ENCODE measurements at regions not wholly inside any gene's neighbourhood (a gene's known extent, or its start where the extent isn't known, plus 50 kb on each side); places are given as distances from the start of the nearest gene placed in this dataset.

GRCh38 chr3:105930733-105931132, 61.9 kb upstream of the CBLB start:
- TF ChIP-seq RARB (CRISPR knock-in tag; IDR thresholded peaks at IDR 0.05) (no peak), TCF4 (CRISPR knock-in tag; IDR thresholded peaks at IDR 0.05; ENCODE audit: borderline replicate concordance) (no peak), ARNTL (CRISPR knock-in tag; IDR thresholded peaks at IDR 0.05; ENCODE audit: borderline replicate concordance, low read depth) (no peak), ZFP30 (CRISPR knock-in tag; IDR thresholded peaks at IDR 0.05) (no peak), PPARA (CRISPR knock-in tag; IDR thresholded peaks at IDR 0.05; ENCODE audit: borderline replicate concordance) (no peak), CSDC2 (CRISPR knock-in tag; IDR thresholded peaks at IDR 0.05) (no peak), PATZ1 (CRISPR knock-in tag; IDR thresholded peaks at IDR 0.05; ENCODE audit: borderline replicate concordance) (no peak), BACH2 (CRISPR knock-in tag; IDR thresholded peaks at IDR 0.05; ENCODE audit: borderline replicate concordance) (no peak), ZC3H10 (CRISPR knock-in tag; IDR thresholded peaks at IDR 0.05) (no peak), TSHZ2 (CRISPR knock-in tag; IDR thresholded peaks at IDR 0.05) (no peak), ZFP3 (CRISPR knock-in tag; IDR thresholded peaks at IDR 0.05) (no peak), CREB5 (CRISPR knock-in tag; IDR thresholded peaks at IDR 0.05; ENCODE audit: low read depth) (no peak), POU6F1 (CRISPR knock-in tag; IDR thresholded peaks at IDR 0.05; ENCODE audit: borderline replicate concordance, low read depth) (no peak), ISL1 (CRISPR knock-in tag; IDR thresholded peaks at IDR 0.05) (0 out of 2 replicates have a peak, but pooled peaks have one; percentile 12)

Measured in SK-N-SH treated with all-trans-retinoic acid at 6 μM for 48 hours (cell line).